HCT116 (cell line): ENCODE measurements at regions not wholly inside any gene's neighbourhood (a gene's known extent, or its start where the extent isn't known, plus 50 kb on each side); places are given as distances from the start of the nearest gene placed in this dataset.

Experiments
- ATAC-seq: fragments of 200-7000 bp; cut with Tn5 transposase; 2 replicates; pipeline ENCODE4 v1.9.1; 2020; ENCODE audit warnings: mild to moderate bottlenecking, moderate library complexity
- BruUV-seq: library from RNA; stranded (reverse); fragments of 400-500 nt; replicated peaks from 2 replicates; lab custom pipeline; 2021; lab: Mats Ljungman, UMichigan
- CTCF ChIA-PET: fragments of 300-600 bp; sonication (Branson Sonifier 250); formaldehyde crosslinking; loops from one replicate; lab custom pipeline; 2021; ENCODE audit warnings: antibody characterized with exemption; lab: Charles Lee
- POLR2A ChIA-PET: fragments of 300-600, 350-600 bp; sonication (Branson Sonifier 250); formaldehyde crosslinking; loops from one replicate; lab custom pipeline; 2021; ENCODE audit warnings: antibody characterized with exemption; lab: Charles Lee
- RAD21 ChIA-PET, 2 experiments: fragments of 300-600 bp; sonication (Branson Sonifier 250); formaldehyde crosslinking; loops; one replicate each; lab custom pipeline; 2023; ENCODE audit warnings: low total read pairs in 2 of 2; ENCODE audit not compliant: uncharacterized antibody in 2 of 2, unreplicated experiment in 2 of 2, low non-redundant PET in 1 of 2; lab: Charles Lee
- DNase-seq: peaks from one replicate; pipeline ENCODE4 v3.0.0-alpha.2; 2010; ENCODE audit warnings: low read depth, low spot score
- H2AFZ ChIP-seq: fragments of 200-600 bp; shearing (Covaris generic), sonication (generic); 2 replicates; pipeline ENCODE4 v1.6.1; 2017; ENCODE audit warnings: low read depth, mixed run types, mixed read lengths, antibody characterized with exemption, low read length; ENCODE audit not compliant: poor library complexity, severe bottlenecking
- H3K27ac ChIP-seq: 2 replicates; pipeline ENCODE4 v1.5.1; 2012; ENCODE audit warnings: low read depth, low read length
- H3K27me3 ChIP-seq: fragments of 200-600 bp; sonication (generic); 2 replicates; pipeline ENCODE4 v1.6.1; 2016; ENCODE audit warnings: mixed run types, low read length, mixed read lengths; ENCODE audit not compliant: insufficient read depth
- H3K36me3 ChIP-seq, 2 experiments: fragments of 200-500 bp in 1 of 2; fragments of 200-600 bp in 1 of 2; sonication (Bioruptor generic) in 1 of 2; sonication (generic) in 1 of 2; 2 replicates each; pipeline versions ENCODE4 v1.5.1 to v1.6.1; 2014 to 2016; ENCODE audit warnings: low read length in 2 of 2, inconsistent platforms in 1 of 2, mixed read lengths in 1 of 2, mixed run types in 1 of 2; ENCODE audit not compliant: insufficient read depth in 2 of 2, control insufficient read depth in 1 of 2
- H3K4me1 ChIP-seq, 2 experiments: fragments of 200-600 bp in 1 of 2; sonication (generic) in 1 of 2; 2 replicates each; pipeline versions ENCODE4 v1.5.1 to v1.6.1; 2012 to 2017; ENCODE audit warnings: low read length in 2 of 2, inconsistent platforms in 1 of 2, mild to moderate bottlenecking in 1 of 2, mixed read lengths in 1 of 2, mixed run types in 1 of 2, moderate library complexity in 1 of 2; ENCODE audit not compliant: insufficient read depth in 2 of 2, control insufficient read depth in 1 of 2
- H3K4me2 ChIP-seq: fragments of 200-600 bp; sonication (generic); 2 replicates; pipeline ENCODE4 v1.6.1; 2017; ENCODE audit warnings: mixed run types, low read length, mixed read lengths
- H3K4me3 ChIP-seq, 2 experiments: fragments of 200-600 bp in 1 of 2; sonication (generic) in 1 of 2; replicated peaks in 1 of 2; 2 replicates each; pipeline ENCODE4 v1.5.1; 2011 to 2016; ENCODE audit warnings: low read length in 2 of 2, control low read depth in 1 of 2, low read depth in 1 of 2, mild to moderate bottlenecking in 1 of 2, mixed read lengths in 1 of 2, mixed run types in 1 of 2
- H3K79me2 ChIP-seq: fragments of 200-600 bp; sonication (generic); 2 replicates; pipeline ENCODE4 v1.6.1; 2017; ENCODE audit warnings: mild to moderate bottlenecking, mixed run types, low read length, moderate library complexity, mixed read lengths; ENCODE audit not compliant: insufficient read depth
- H3K9ac ChIP-seq: fragments of 200-600 bp; sonication (generic); 2 replicates; pipeline ENCODE4 v1.6.1; 2016; ENCODE audit warnings: low read length, mixed read lengths
- H3K9me2 ChIP-seq: fragments of 200-600 bp; sonication (generic), shearing (Covaris generic); 2 replicates; pipeline ENCODE4 v1.6.1; 2017; ENCODE audit warnings: mixed run types, mild to moderate bottlenecking, moderate library complexity; ENCODE audit not compliant: insufficient read depth
- H3K9me3 ChIP-seq, 2 experiments: fragments of 200-500 bp in 1 of 2; fragments of 200-600 bp in 1 of 2; sonication (Bioruptor generic) in 1 of 2; sonication (generic) in 1 of 2; 2 replicates each; pipeline ENCODE4 v1.6.1; 2014 to 2017; ENCODE audit warnings: low read length in 2 of 2, mixed read lengths in 2 of 2, inconsistent platforms in 1 of 2, low read depth in 1 of 2, mild to moderate bottlenecking in 1 of 2, mixed run types in 1 of 2, moderate library complexity in 1 of 2; ENCODE audit not compliant: control insufficient read depth in 1 of 2, insufficient read depth in 1 of 2
- H4K20me1 ChIP-seq: fragments of 200-600 bp; sonication (generic), shearing (Covaris generic); 2 replicates; pipeline ENCODE4 v1.6.1; 2017; ENCODE audit warnings: mixed run types, mild to moderate bottlenecking, moderate library complexity; ENCODE audit not compliant: insufficient read depth
- CEBPB ChIP-seq: IDR thresholded peaks from 2 replicates; pipeline ENCODE4 v1.6.1; 2012; ENCODE audit warnings: low read depth
- ELF1 ChIP-seq: IDR thresholded peaks from 2 replicates; pipeline ENCODE4 v1.6.1; 2012; ENCODE audit warnings: low read depth, borderline replicate concordance
- EZH2phosphoT487 ChIP-seq: fragments of 200-600 bp; IDR thresholded peaks from 2 replicates; pipeline ENCODE4 v1.6.1; 2018; ENCODE audit warnings: antibody characterized with exemption, borderline replicate concordance
- FOSL1 ChIP-seq: IDR thresholded peaks from 2 replicates; pipeline ENCODE4 v1.6.1; 2012; ENCODE audit warnings: low read depth
- SIN3A ChIP-seq: IDR thresholded peaks from 2 replicates; pipeline ENCODE4 v1.6.1; 2012; ENCODE audit warnings: low read depth
- SRF ChIP-seq: IDR thresholded peaks from 2 replicates; pipeline ENCODE4 v1.6.1; 2012; ENCODE audit warnings: low read depth
- YY1 ChIP-seq: IDR thresholded peaks from 2 replicates; pipeline ENCODE4 v1.6.1; 2011; ENCODE audit warnings: low read length, low read depth, moderate library complexity, mild to moderate bottlenecking; ENCODE audit not compliant: insufficient replicate concordance; ENCODE audit errors: extremely low read depth
- intact Hi-C: fragments of 100-400 bp; cut with micrococcal nuclease; formaldehyde crosslinking; loops from 2 replicates; pipeline ENCODE4 v1.10.0; 2022
- TF ChIP-seq, protein P1 (sequence below): IDR thresholded peaks from 2 replicates; pipeline ENCODE4 v1.6.1; 2012; ENCODE audit warnings: low read depth

GRCh38 chr18:28511413-28511821 lies 334.5 kb upstream of the CDH2 start (continued):
- TF ChIP-seq, protein P1, sequence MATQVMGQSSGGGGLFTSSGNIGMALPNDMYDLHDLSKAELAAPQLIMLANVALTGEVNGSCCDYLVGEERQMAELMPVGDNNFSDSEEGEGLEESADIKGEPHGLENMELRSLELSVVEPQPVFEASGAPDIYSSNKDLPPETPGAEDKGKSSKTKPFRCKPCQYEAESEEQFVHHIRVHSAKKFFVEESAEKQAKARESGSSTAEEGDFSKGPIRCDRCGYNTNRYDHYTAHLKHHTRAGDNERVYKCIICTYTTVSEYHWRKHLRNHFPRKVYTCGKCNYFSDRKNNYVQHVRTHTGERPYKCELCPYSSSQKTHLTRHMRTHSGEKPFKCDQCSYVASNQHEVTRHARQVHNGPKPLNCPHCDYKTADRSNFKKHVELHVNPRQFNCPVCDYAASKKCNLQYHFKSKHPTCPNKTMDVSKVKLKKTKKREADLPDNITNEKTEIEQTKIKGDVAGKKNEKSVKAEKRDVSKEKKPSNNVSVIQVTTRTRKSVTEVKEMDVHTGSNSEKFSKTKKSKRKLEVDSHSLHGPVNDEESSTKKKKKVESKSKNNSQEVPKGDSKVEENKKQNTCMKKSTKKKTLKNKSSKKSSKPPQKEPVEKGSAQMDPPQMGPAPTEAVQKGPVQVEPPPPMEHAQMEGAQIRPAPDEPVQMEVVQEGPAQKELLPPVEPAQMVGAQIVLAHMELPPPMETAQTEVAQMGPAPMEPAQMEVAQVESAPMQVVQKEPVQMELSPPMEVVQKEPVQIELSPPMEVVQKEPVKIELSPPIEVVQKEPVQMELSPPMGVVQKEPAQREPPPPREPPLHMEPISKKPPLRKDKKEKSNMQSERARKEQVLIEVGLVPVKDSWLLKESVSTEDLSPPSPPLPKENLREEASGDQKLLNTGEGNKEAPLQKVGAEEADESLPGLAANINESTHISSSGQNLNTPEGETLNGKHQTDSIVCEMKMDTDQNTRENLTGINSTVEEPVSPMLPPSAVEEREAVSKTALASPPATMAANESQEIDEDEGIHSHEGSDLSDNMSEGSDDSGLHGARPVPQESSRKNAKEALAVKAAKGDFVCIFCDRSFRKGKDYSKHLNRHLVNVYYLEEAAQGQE, result no peak
- TF ChIP-seq SRF (no peak), EZH2phosphoT487 (no peak), SIN3A (no peak), FOSL1 (no peak), YY1 (no peak), ELF1 (no peak)

- BruUV-seq, result no TSS peak
- Histone ChIP-seq H3K36me3 (no peaks in the 10 kb centered on the region), H3K4me1 (no peaks in the 10 kb centered on the region; a peak in 1 of 4 replicates), H3K9me3 (no peaks in the 10 kb centered on the region), H3K4me3 (no peak overlapping the region), H3K27ac (no peak overlapping the region), H3K4me2 (no peak overlapping the region), H4K20me1 (no peaks in the 10 kb centered on the region), H3K9ac (no peak overlapping the region), H2AFZ (no peak overlapping the region), H3K79me2 (no peaks in the 10 kb centered on the region), H3K27me3 (no peaks in the 10 kb centered on the region), H3K9me2 (no peaks in the 10 kb centered on the region)
- POLR2A ChIA-PET, result no interaction called here
- RAD21 ChIA-PET, result no interaction called here
- TF ChIP-seq, protein P1, result no peak
- TF ChIP-seq SIN3A, result no peak
- no peak for TF ChIP-seq YY1
- TF ChIP-seq FOSL1, result no peak
- no peak for TF ChIP-seq CEBPB
- DNase-seq, result no peak
- ATAC-seq, result no peak
- CTCF ChIA-PET, result no interaction called here
- intact Hi-C loops, result no loop called here
Measured at GRCh38 chr18:28510210-28510609, 333.3 kb upstream of the CDH2 start.
